ENCODE measurements at regions not wholly inside any gene's neighbourhood (a gene's known extent, or its start where the extent isn't known, plus 50 kb on each side); places are given as distances from the start of the nearest gene placed in this dataset.

- Histone ChIP-seq H3K4me3 (ENCODE audit: low read depth in 1 of 3, low read length in 3 of 3) (no peak overlapping the region), H3K9me3 (ENCODE audit: control insufficient read depth in 4 of 4, low read length in 3 of 4) (no peaks in the 10 kb centered on the region), H3K4me1 (ENCODE audit: control insufficient read depth in 4 of 4, insufficient read depth in 4 of 4, low read length in 3 of 4) (no peaks in the 10 kb centered on the region), H3K36me3 (ENCODE audit: control insufficient read depth in 4 of 4, insufficient read depth in 3 of 4, low read depth in 1 of 4, low read length in 3 of 4) (no peaks in the 10 kb centered on the region), H3K27ac (ENCODE audit: low read depth in 1 of 2, low read length in 2 of 2) (no peak overlapping the region), H3K9ac (ENCODE audit: low read depth in 1 of 2, low read length in 2 of 2) (no peak overlapping the region), H3K27me3 (ENCODE audit: control insufficient read depth in 4 of 4, insufficient read depth in 4 of 4, low read length in 3 of 4) (no peaks in the 10 kb centered on the region)
- TF ChIP-seq RXRA (IDR thresholded peaks at IDR 0.05) (no peak), FOXA2 (IDR thresholded peaks at IDR 0.05) (no peak)
- whole genome bisulfite sequencing, result 72% methylated on average over 11 of the region's 11 CpGs
- no peak for DNase-seq (ENCODE audit: low spot score)
These were observed 219.8 kb upstream of the STXBP5 start for GRCh38 chr6:146984251-146984924.

DNA sequence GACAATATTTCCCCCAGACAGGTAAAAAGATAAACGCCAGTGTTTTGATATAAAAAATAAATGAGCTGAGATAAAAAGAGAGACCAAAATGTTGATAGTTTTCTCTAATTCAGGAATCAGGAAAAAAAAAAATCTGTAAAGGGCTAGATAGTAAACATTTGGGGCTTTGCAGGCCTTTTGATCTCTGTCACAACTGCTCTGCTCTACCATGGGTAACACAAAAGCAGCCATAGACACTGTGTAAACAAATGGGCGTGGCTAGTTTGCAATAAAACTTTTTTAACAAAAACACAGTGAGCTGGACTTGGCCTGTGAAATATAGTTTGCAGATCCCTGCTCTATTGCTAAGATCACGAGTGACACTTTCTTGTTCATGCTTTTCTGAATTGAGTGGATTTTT is 219.1 kb upstream of the STXBP5 start:
- Histone ChIP-seq H3K4me1 (ENCODE audit: control insufficient read depth in 4 of 4, insufficient read depth in 4 of 4, low read length in 3 of 4) (no peaks in the 10 kb centered on the region), H3K9ac (ENCODE audit: low read depth in 1 of 2, low read length in 2 of 2) (no peak overlapping the region), H3K27me3 (ENCODE audit: control insufficient read depth in 4 of 4, insufficient read depth in 4 of 4, low read length in 3 of 4) (no peaks in the 10 kb centered on the region), H3K4me3 (ENCODE audit: low read depth in 1 of 3, low read length in 3 of 3) (no peak overlapping the region), H3K9me3 (ENCODE audit: control insufficient read depth in 4 of 4, low read length in 3 of 4) (no peaks in the 10 kb centered on the region), H3K36me3 (ENCODE audit: control insufficient read depth in 4 of 4, insufficient read depth in 3 of 4, low read depth in 1 of 4, low read length in 3 of 4) (no peaks in the 10 kb centered on the region), H3K27ac (ENCODE audit: low read depth in 1 of 2, low read length in 2 of 2) (no peak overlapping the region)
- no peak for DNase-seq (ENCODE audit: low spot score)
- TF ChIP-seq, protein P1, sequence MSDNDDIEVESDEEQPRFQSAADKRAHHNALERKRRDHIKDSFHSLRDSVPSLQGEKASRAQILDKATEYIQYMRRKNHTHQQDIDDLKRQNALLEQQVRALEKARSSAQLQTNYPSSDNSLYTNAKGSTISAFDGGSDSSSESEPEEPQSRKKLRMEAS (IDR thresholded peaks at IDR 0.05), result no peak
- no peak for TF ChIP-seq REST (IDR thresholded peaks at IDR 0.05)
- no peak for TF ChIP-seq FOXA1 (IDR thresholded peaks at IDR 0.05)
- TF ChIP-seq EGR1 (IDR thresholded peaks at IDR 0.05; ENCODE audit: low read depth in 2 of 2), result no peak
- no peak for TF ChIP-seq HNF4G (IDR thresholded peaks at IDR 0.05)
- no peak for TF ChIP-seq CTCF (IDR thresholded peaks at IDR 0.05; ENCODE audit: low read depth, low read length, missing input control)
- no peak for TF ChIP-seq YY1 (IDR thresholded peaks at IDR 0.05)
- TF ChIP-seq, protein P2, sequence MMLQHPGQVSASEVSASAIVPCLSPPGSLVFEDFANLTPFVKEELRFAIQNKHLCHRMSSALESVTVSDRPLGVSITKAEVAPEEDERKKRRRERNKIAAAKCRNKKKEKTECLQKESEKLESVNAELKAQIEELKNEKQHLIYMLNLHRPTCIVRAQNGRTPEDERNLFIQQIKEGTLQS (IDR thresholded peaks at IDR 0.05), result no peak
- no peak for TF ChIP-seq JUND (IDR thresholded peaks at IDR 0.05)
- TF ChIP-seq FOXA2 (IDR thresholded peaks at IDR 0.05), result no peak
- no peak for TF ChIP-seq SP1 (IDR thresholded peaks at IDR 0.05)
- WGBS, result 59% methylated on average over 3 of the region's 3 CpGs

DNA sequence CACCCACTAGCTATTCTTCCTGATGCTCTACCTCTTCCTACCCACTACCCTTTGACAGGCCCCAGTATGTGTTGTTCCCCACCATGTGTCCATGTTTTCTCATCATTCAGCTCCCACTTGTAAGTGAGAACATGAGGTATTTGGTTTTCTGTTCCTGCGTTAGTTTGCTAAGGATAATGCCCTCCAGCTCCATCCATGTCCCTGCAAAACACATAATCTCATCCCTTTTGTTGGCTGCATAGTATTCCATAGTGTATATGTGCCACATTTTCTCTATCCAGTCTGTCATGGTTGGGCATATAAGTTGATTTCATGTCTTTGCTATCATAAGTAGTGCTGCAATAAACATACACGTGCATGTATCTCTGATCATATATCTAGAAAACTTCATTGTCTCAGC is 218.3 kb upstream of the STXBP5 start:
- H3K36me3 ChIP-seq (ENCODE audit: control insufficient read depth in 4 of 4, insufficient read depth in 3 of 4, low read depth in 1 of 4, low read length in 3 of 4), result no peaks in the 10 kb centered on the region
- TF ChIP-seq EGR1 (IDR thresholded peaks at IDR 0.05; ENCODE audit: low read depth in 2 of 2), result no peak
- TF ChIP-seq FOXA2 (IDR thresholded peaks at IDR 0.05), result no peak
- no peak for TF ChIP-seq SP1 (IDR thresholded peaks at IDR 0.05)
- TF ChIP-seq GABPA (IDR thresholded peaks at IDR 0.05 in 1 of 2, conservative IDR thresholded peaks at IDR 0.05 in 1 of 2), result no peak
- TF ChIP-seq, protein P2 (IDR thresholded peaks at IDR 0.05), result no peak
- TF ChIP-seq JUND (IDR thresholded peaks at IDR 0.05), result no peak
- TF ChIP-seq HNF4A (conservative IDR thresholded peaks at IDR 0.05), result no peak
- TF ChIP-seq, protein P1 (IDR thresholded peaks at IDR 0.05), result no peak
- TF ChIP-seq RAD21 (IDR thresholded peaks at IDR 0.05), result no peak
- no peak for TF ChIP-seq TAF1 (conservative IDR thresholded peaks at IDR 0.05)
- no peak for TF ChIP-seq RXRA (IDR thresholded peaks at IDR 0.05)
- TF ChIP-seq ZBTB33 (IDR thresholded peaks at IDR 0.05), result no peak
- no peak for TF ChIP-seq HNF4G (IDR thresholded peaks at IDR 0.05)

More for the DNA sequence above, 218.3 kb upstream of the STXBP5 start:
- no peaks in the 10 kb centered on the region for H3K27me3 ChIP-seq (ENCODE audit: control insufficient read depth in 4 of 4, insufficient read depth in 4 of 4, low read length in 3 of 4)
- H3K9me3 ChIP-seq (ENCODE audit: control insufficient read depth in 4 of 4, low read length in 3 of 4), result no peaks in the 10 kb centered on the region
- H3K4me3 ChIP-seq (ENCODE audit: low read depth in 1 of 3, low read length in 3 of 3), result no peak overlapping the region
- no peak overlapping the region for H3K9ac ChIP-seq (ENCODE audit: low read depth in 1 of 2, low read length in 2 of 2)
- WGBS, result 97% methylated on average over 2 of the region's 2 CpGs
- H3K4me1 ChIP-seq (ENCODE audit: control insufficient read depth in 4 of 4, insufficient read depth in 4 of 4, low read length in 3 of 4), result no peaks in the 10 kb centered on the region
- DNase-seq (ENCODE audit: low spot score), result no peak
- no peak overlapping the region for H3K27ac ChIP-seq (ENCODE audit: low read depth in 1 of 2, low read length in 2 of 2)
